ENCODE measurements at regions not wholly inside any gene's neighbourhood (a gene's known extent, or its start where the extent isn't known, plus 50 kb on each side); places are given as distances from the start of the nearest gene placed in this dataset.
A peak's percentile ranks its signal among the peaks of the same experiment; 100 is the strongest.
"Not testable (repeated sequence)": the region's sequence is repeated elsewhere in the genome, so short reads cannot be mapped to it uniquely, and the experiment has no call there.

- H3K4me3 ChIP-seq (ENCODE audit: low read depth in 1 of 3, low read length in 3 of 3): no peak overlapping the region
- peaks cover 0 to 6% of the 10 kb centered on the region in 2 donors for H3K9me3 ChIP-seq (ENCODE audit: control insufficient read depth in 2 of 2, insufficient read depth in 1 of 2, low read depth in 1 of 2, low read length in 1 of 2)
- WGBS, 3 donors: 69 to 77% (median 72%) methylated on average over 6 of the region's 6 CpGs
- no peaks in the 10 kb centered on the region for H3K27me3 ChIP-seq (ENCODE audit: control insufficient read depth in 3 of 3, insufficient read depth in 3 of 3, low read length in 3 of 3)
- DNase-seq (peak in 1 of 2 donors; percentile 8), FAIRE-seq (no peak)
- H3K27ac ChIP-seq (ENCODE audit: low read depth in 1 of 3, low read length in 2 of 3): no peak overlapping the region
- H3K36me3 ChIP-seq (ENCODE audit: control insufficient read depth in 3 of 3, insufficient read depth in 2 of 3, low read depth in 1 of 3, low read length in 3 of 3): no peaks in the 10 kb centered on the region
- H3K4me1 ChIP-seq (ENCODE audit: control insufficient read depth in 3 of 3, insufficient read depth in 2 of 3, low read depth in 1 of 3, low read length in 2 of 3): no peaks in the 10 kb centered on the region
These were observed 631.5 kb upstream of the NRP1 start for GRCh38 chr10:33965795-33966581.

DNA sequence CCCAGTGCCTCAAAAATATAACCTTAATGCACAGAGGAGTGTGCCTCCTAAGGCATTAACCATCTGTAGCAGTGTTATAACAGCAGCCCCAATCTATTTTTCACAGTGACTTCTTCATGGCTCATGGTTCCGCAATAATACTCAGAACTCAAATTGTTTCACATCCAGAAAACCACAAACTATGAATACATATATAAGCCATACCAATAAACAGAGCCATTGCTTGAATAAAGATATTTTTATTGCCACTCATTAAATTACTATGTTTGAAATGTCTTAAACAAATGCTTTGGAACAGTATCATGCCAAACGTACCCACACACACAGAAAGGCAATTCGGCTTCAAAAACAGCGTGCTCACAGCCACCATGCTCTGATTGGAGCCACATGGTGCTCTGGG, 629.3 kb upstream of the NRP1 start:
- Histone ChIP-seq H3K9me3 (ENCODE audit: control insufficient read depth in 2 of 2, insufficient read depth in 1 of 2, low read depth in 1 of 2, low read length in 1 of 2) (peaks cover 0 to 1% of the 10 kb centered on the region in 2 donors), H3K4me3 (ENCODE audit: low read depth in 1 of 3, low read length in 3 of 3) (no peak overlapping the region), H3K27me3 (ENCODE audit: control insufficient read depth in 3 of 3, insufficient read depth in 3 of 3, low read length in 3 of 3) (no peaks in the 10 kb centered on the region), H3K36me3 (ENCODE audit: control insufficient read depth in 3 of 3, insufficient read depth in 2 of 3, low read depth in 1 of 3, low read length in 3 of 3) (no peaks in the 10 kb centered on the region), H3K4me1 (ENCODE audit: control insufficient read depth in 3 of 3, insufficient read depth in 2 of 3, low read depth in 1 of 3, low read length in 2 of 3) (no peaks in the 10 kb centered on the region), H3K27ac (ENCODE audit: low read depth in 1 of 3, low read length in 2 of 3) (no peak overlapping the region)
- DNase-seq (no peak), FAIRE-seq (no peak)
- WGBS, 3 donors: 88 to 95% (median 94%) methylated on average over 4 of the region's 4 CpGs

GRCh38 chr10:33956322-33956721, 621.9 kb upstream of the NRP1 start:
- not testable (repeated sequence) for H3K27ac ChIP-seq (ENCODE audit: low read depth in 1 of 3, low read length in 2 of 3); H3K36me3 ChIP-seq (ENCODE audit: control insufficient read depth in 3 of 3, insufficient read depth in 2 of 3, low read depth in 1 of 3, low read length in 3 of 3); H3K4me1 ChIP-seq (ENCODE audit: control insufficient read depth in 3 of 3, insufficient read depth in 2 of 3, low read depth in 1 of 3, low read length in 2 of 3); H3K27me3 ChIP-seq (ENCODE audit: control insufficient read depth in 3 of 3, insufficient read depth in 3 of 3, low read length in 3 of 3); H3K4me3 ChIP-seq (ENCODE audit: low read depth in 1 of 3, low read length in 3 of 3); FAIRE-seq; H3K9me3 ChIP-seq (ENCODE audit: control insufficient read depth in 2 of 2, insufficient read depth in 1 of 2, low read depth in 1 of 2, low read length in 1 of 2); DNase-seq
- 73 to 86% (median 74%) methylated on average over 4 of the region's 4 CpGs for WGBS, 3 donors

GRCh38 chr10:33955676-33956075, 621.2 kb upstream of the NRP1 start:
- 71 to 83% (median 76%) methylated on average over 1 of the region's 1 CpG for WGBS, 3 donors
- Histone ChIP-seq H3K27me3 (ENCODE audit: control insufficient read depth in 3 of 3, insufficient read depth in 3 of 3, low read length in 3 of 3) (no peaks in the 10 kb centered on the region), H3K4me1 (ENCODE audit: control insufficient read depth in 3 of 3, insufficient read depth in 2 of 3, low read depth in 1 of 3, low read length in 2 of 3) (no peaks in the 10 kb centered on the region), H3K4me3 (ENCODE audit: low read depth in 1 of 3, low read length in 3 of 3) (no peak overlapping the region), H3K36me3 (ENCODE audit: control insufficient read depth in 3 of 3, insufficient read depth in 2 of 3, low read depth in 1 of 3, low read length in 3 of 3) (no peaks in the 10 kb centered on the region), H3K9me3 (ENCODE audit: control insufficient read depth in 2 of 2, insufficient read depth in 1 of 2, low read depth in 1 of 2, low read length in 1 of 2) (no peaks in the 10 kb centered on the region), H3K27ac (ENCODE audit: low read depth in 1 of 3, low read length in 2 of 3) (no peak overlapping the region)
- FAIRE-seq (no peak), DNase-seq (no peak)

DNA sequence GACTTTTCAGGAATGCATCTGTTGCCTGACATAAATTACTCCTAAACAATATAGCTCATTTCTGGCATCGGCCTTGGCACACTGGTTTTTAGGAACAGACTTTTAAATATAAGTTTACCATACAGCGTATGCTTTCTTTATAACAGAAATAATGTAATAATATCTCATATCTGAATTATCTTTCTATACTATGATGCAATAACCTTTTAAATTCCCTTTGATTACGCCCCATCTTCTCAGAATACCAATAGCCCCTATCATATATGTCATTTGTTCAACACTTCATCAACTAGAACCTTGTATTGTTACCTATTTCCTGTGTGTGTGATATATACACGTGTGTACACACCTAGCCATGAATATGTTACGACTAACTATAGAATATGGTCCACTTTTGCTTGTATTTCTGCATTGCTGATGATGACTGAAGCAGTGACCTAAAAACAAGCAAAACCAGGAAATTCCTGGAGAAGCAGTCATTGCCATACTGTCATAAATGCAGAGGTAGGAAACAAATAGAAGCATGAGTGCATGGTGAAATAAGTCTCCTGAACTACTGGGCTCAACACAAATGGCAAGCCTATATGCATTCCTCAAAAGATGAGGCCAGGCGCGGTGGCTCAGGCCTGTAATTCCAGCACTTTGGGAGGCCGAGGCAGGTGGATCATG, 618.4 kb upstream of the NRP1 start:
- Histone ChIP-seq H3K27me3 (ENCODE audit: control insufficient read depth in 3 of 3, insufficient read depth in 3 of 3, low read length in 3 of 3) (no peaks in the 10 kb centered on the region), H3K9me3 (ENCODE audit: control insufficient read depth in 2 of 2, insufficient read depth in 1 of 2, low read depth in 1 of 2, low read length in 1 of 2) (no peaks in the 10 kb centered on the region), H3K36me3 (ENCODE audit: control insufficient read depth in 3 of 3, insufficient read depth in 2 of 3, low read depth in 1 of 3, low read length in 3 of 3) (no peaks in the 10 kb centered on the region), H3K4me1 (ENCODE audit: control insufficient read depth in 3 of 3, insufficient read depth in 2 of 3, low read depth in 1 of 3, low read length in 2 of 3) (no peaks in the 10 kb centered on the region), H3K4me3 (ENCODE audit: low read depth in 1 of 3, low read length in 3 of 3) (no peak overlapping the region), H3K27ac (ENCODE audit: low read depth in 1 of 3, low read length in 2 of 3) (no peak overlapping the region)
- WGBS, 3 donors: 88 to 92% (median 92%) methylated on average over 8 of the region's 8 CpGs
- FAIRE-seq (no peak), DNase-seq (no peak)

DNA sequence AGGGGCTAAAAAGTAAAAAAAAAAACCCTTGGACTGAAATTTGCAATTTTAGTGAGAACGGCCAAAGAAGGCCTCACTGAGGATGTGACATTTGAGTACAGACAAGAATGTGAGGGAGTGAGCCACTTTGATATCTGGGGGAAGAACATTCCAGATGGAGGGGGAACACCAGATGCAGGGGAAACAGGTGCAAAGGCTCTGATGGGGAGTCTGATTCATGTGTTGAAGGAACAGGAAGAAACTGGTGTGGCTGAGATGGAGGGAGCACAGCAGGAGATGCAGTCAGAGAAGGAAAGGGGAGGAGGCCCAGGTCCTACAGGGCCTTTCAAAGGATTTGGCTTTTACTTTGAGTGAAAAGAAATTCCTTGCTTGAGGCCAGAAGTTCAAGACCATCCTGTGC, 615.7 kb upstream of the NRP1 start:
- no peak overlapping the region for H3K27ac ChIP-seq (ENCODE audit: low read depth in 1 of 3, low read length in 2 of 3)
- H3K27me3 ChIP-seq (ENCODE audit: control insufficient read depth in 3 of 3, insufficient read depth in 3 of 3, low read length in 3 of 3): no peaks in the 10 kb centered on the region
- H3K9me3 ChIP-seq (ENCODE audit: control insufficient read depth in 2 of 2, insufficient read depth in 1 of 2, low read depth in 1 of 2, low read length in 1 of 2): peaks cover 0 to 3% of the 10 kb centered on the region in 2 donors
- FAIRE-seq (no peak), DNase-seq (no peak)
- 77 to 92% (median 82%) methylated on average over 1 of the region's 1 CpG for whole genome bisulfite sequencing, 3 donors
- H3K4me1 ChIP-seq (ENCODE audit: control insufficient read depth in 3 of 3, insufficient read depth in 2 of 3, low read depth in 1 of 3, low read length in 2 of 3): no peaks in the 10 kb centered on the region
- H3K36me3 ChIP-seq (ENCODE audit: control insufficient read depth in 3 of 3, insufficient read depth in 2 of 3, low read depth in 1 of 3, low read length in 3 of 3): no peaks in the 10 kb centered on the region
- no peak overlapping the region for H3K4me3 ChIP-seq (ENCODE audit: low read depth in 1 of 3, low read length in 3 of 3)

- Histone ChIP-seq H3K4me1 (ENCODE audit: control insufficient read depth in 3 of 3, insufficient read depth in 2 of 3, low read depth in 1 of 3, low read length in 2 of 3) (no peaks in the 10 kb centered on the region), H3K36me3 (ENCODE audit: control insufficient read depth in 3 of 3, insufficient read depth in 2 of 3, low read depth in 1 of 3, low read length in 3 of 3) (no peaks in the 10 kb centered on the region), H3K27me3 (ENCODE audit: control insufficient read depth in 3 of 3, insufficient read depth in 3 of 3, low read length in 3 of 3) (no peaks in the 10 kb centered on the region), H3K9me3 (ENCODE audit: control insufficient read depth in 2 of 2, insufficient read depth in 1 of 2, low read depth in 1 of 2, low read length in 1 of 2) (peaks cover 0 to 3% of the 10 kb centered on the region in 2 donors), H3K27ac (ENCODE audit: low read depth in 1 of 3, low read length in 2 of 3) (no peak overlapping the region), H3K4me3 (ENCODE audit: low read depth in 1 of 3, low read length in 3 of 3) (no peak overlapping the region)
- FAIRE-seq (no peak), DNase-seq (no peak)
- WGBS, 3 donors: 70% methylated on average over 5 of the region's 5 CpGs
These were observed 613.1 kb upstream of the NRP1 start for GRCh38 chr10:33947544-33947943.

- H3K36me3 ChIP-seq (ENCODE audit: control insufficient read depth in 3 of 3, insufficient read depth in 2 of 3, low read depth in 1 of 3, low read length in 3 of 3): no peaks in the 10 kb centered on the region
- no peak overlapping the region for H3K4me3 ChIP-seq (ENCODE audit: low read depth in 1 of 3, low read length in 3 of 3)
- no peaks in the 10 kb centered on the region for H3K4me1 ChIP-seq (ENCODE audit: control insufficient read depth in 3 of 3, insufficient read depth in 2 of 3, low read depth in 1 of 3, low read length in 2 of 3)
- DNase-seq: no peak
- 75 to 80% (median 79%) methylated on average over 1 of the region's 1 CpG for WGBS, 3 donors
- H3K27ac ChIP-seq (ENCODE audit: low read depth in 1 of 3, low read length in 2 of 3): no peak overlapping the region
- peaks cover 0 to 3% of the 10 kb centered on the region in 2 donors for H3K9me3 ChIP-seq (ENCODE audit: control insufficient read depth in 2 of 2, insufficient read depth in 1 of 2, low read depth in 1 of 2, low read length in 1 of 2)
- FAIRE-seq: no peak
- no peaks in the 10 kb centered on the region for H3K27me3 ChIP-seq (ENCODE audit: control insufficient read depth in 3 of 3, insufficient read depth in 3 of 3, low read length in 3 of 3)
These were observed 610.6 kb upstream of the NRP1 start for GRCh38 chr10:33945051-33945450.

Data from small intestine (tissue), 7 donors.